ENCODE measurements at regions not wholly inside any gene's neighbourhood (a gene's known extent, or its start where the extent isn't known, plus 50 kb on each side); places are given as distances from the start of the nearest gene placed in this dataset.

- Histone ChIP-seq H3K4me3 (no peak overlapping the region), H3K27ac (no peak overlapping the region)
- DNase-seq (ENCODE audit: low spot score), result no peak
- TF ChIP-seq, protein P1, sequence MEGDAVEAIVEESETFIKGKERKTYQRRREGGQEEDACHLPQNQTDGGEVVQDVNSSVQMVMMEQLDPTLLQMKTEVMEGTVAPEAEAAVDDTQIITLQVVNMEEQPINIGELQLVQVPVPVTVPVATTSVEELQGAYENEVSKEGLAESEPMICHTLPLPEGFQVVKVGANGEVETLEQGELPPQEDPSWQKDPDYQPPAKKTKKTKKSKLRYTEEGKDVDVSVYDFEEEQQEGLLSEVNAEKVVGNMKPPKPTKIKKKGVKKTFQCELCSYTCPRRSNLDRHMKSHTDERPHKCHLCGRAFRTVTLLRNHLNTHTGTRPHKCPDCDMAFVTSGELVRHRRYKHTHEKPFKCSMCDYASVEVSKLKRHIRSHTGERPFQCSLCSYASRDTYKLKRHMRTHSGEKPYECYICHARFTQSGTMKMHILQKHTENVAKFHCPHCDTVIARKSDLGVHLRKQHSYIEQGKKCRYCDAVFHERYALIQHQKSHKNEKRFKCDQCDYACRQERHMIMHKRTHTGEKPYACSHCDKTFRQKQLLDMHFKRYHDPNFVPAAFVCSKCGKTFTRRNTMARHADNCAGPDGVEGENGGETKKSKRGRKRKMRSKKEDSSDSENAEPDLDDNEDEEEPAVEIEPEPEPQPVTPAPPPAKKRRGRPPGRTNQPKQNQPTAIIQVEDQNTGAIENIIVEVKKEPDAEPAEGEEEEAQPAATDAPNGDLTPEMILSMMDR (IDR thresholded peaks at IDR 0.05), result no peak
Measured at GRCh38 chr10:120727001-120727400, 124.2 kb upstream of the WDR11 start.

GRCh38 chr10:120729547-120729946 is 121.6 kb upstream of the WDR11 start:
- H3K27ac ChIP-seq, result no peak overlapping the region
- no peak for DNase-seq (ENCODE audit: low spot score)

DNA sequence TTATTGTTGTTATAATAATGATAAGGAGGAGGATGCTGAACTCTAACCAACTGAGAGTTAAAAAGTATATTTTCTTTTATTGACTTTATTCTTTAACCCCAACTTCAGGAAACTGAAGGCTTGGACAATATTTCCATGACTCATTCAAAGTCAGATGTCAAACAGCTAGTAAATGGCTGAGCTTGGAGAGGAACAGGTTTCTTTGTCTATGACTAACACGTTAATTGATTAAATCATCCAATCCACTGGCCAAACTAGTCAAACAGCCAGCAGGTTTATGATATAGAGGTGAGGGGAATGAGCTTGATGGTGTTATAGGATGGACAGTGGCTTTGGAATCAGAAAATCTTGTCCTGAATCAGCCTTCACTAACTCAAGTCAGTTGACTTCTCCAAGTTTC is 119.1 kb upstream of the WDR11 start:
- no peak for DNase-seq (ENCODE audit: low spot score)
- TF ChIP-seq, protein P1 (IDR thresholded peaks at IDR 0.05), result no peak

More at GRCh38 chr10:120729547-120729946, 121.6 kb upstream of the WDR11 start:
- TF ChIP-seq, protein P1 (IDR thresholded peaks at IDR 0.05), result no peak
- no peak overlapping the region for H3K4me3 ChIP-seq

GRCh38 chr10:120732643-120733313 is 118.4 kb upstream of the WDR11 start:
- TF ChIP-seq, protein P1 (IDR thresholded peaks at IDR 0.05), result no peak

More for the DNA sequence above, 119.1 kb upstream of the WDR11 start:
- Histone ChIP-seq H3K27ac (no peak overlapping the region), H3K4me3 (no peak overlapping the region)

GRCh38 chr10:120734483-120735078 is 116.6 kb upstream of the WDR11 start:
- no peak for DNase-seq (ENCODE audit: low spot score)
- Histone ChIP-seq H3K4me3 (no peak overlapping the region), H3K27ac (no peak overlapping the region)
- TF ChIP-seq, protein P1 (IDR thresholded peaks at IDR 0.05), result no peak

More at GRCh38 chr10:120732643-120733313, 118.4 kb upstream of the WDR11 start:
- Histone ChIP-seq H3K4me3 (no peak overlapping the region), H3K27ac (no peak overlapping the region)
- DNase-seq (ENCODE audit: low spot score), result no peak

DNA sequence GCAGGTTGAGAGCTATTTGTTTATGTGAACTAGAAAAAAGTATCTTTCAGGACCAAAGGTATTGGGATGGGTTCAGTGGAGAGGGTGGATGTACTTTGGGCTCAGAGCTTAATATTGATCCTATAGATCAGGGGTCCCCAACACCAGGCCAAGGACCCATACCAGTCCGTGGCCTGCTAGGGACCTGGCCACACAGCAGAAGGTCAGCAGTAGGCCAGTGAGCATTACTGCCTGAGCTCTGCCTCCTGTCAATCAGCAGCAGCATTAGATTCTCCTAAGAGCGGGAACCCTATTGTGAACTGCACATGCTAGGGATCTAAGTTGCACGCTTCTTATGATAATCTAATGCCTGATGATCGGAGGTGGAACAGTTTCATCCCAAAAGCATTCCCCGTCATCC is 115.8 kb upstream of the WDR11 start:
- TF ChIP-seq, protein P1 (IDR thresholded peaks at IDR 0.05), result no peak
- H3K4me3 ChIP-seq, result no peak overlapping the region
- no peak for DNase-seq (ENCODE audit: low spot score)
- no peak overlapping the region for H3K27ac ChIP-seq

Measured in coronary artery (tissue), 2 donors.